HG03558 (cell line): ENCODE measurements at regions not wholly inside any gene's neighbourhood (a gene's known extent, or its start where the extent isn't known, plus 50 kb on each side); places are given as distances from the start of the nearest gene placed in this dataset.

ENCODE experiments used
- ATAC-seq: cut with Tn5 transposase; IDR thresholded peaks from one replicate; pipeline ENCODE4 v1.9.1; 2021; ENCODE audit warnings: moderate number of reproducible peaks; ENCODE audit not compliant: unreplicated experiment; ENCODE audit errors: extremely low read depth

DNA sequence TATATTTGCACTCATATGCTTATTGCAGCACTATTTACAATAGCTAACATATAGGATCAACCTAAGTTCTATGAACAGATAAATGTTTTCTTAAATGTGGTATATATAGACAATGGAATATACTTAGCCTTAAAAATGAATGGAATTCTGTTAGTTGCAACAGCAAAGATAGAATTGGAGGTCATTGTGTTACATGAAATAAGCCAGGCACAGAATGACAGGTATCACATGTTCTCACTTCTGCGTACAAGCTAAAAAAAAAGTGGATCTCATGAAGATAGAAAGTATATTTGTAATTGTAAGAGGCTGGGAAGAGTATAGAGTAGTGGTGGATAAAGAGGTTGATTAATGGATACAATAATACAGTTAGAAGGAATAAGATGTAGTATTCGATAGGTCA lies 255.5 kb upstream of the SETBP1 start:
- ATAC-seq, result no peak

- no peak for ATAC-seq
These were observed 243.1 kb upstream of the SETBP1 start for GRCh38 chr18:44437603-44438002.

GRCh38 chr18:44450226-44450625 lies 230.5 kb upstream of the SETBP1 start:
- ATAC-seq, result no peak

- no peak for ATAC-seq
These were observed 228.3 kb upstream of the SETBP1 start for GRCh38 chr18:44452346-44452745.

DNA sequence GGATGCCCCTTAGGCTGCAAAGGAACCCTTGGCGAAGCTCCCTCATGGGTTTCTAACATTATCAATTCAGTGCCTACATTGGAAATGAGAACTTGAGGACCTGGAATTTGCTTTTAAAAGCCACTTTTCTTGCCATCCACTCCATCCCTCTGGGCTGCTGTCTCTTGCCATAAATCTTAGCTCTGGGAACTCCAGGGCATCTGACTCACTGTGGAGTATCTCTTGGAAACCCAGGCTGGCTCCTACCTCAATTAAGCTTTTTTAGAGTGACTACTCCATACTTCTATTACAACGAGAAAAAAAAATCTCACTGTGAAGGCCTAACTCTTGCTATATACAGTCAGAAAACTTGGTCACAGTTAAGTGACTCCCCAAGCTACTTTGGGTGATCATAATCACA lies 227.2 kb upstream of the SETBP1 start:
- ATAC-seq, result no peak

DNA sequence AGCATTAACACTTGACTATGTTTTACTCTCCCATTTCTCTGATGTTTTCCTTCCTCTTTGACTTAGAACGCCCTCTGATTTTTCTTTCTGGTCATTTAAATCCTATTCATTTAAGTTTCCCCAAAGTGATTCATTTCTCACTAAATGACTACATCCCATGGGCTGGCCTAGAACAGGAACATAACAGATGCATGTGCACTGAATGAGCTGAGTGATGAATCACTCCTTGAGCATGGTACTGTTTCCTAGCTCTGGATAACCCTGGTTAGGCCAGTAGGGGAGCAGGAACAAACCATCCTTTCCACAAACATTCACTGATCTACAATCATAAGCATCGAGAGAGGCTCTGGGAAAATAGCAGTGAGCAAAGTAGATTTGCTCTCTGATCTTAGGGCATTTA lies 221.9 kb upstream of the SETBP1 start:
- no peak for ATAC-seq

- ATAC-seq, result no peak
These were observed 216.1 kb upstream of the SETBP1 start for GRCh38 chr18:44464398-44465180.

- no peak for ATAC-seq
These were observed 215.3 kb upstream of the SETBP1 start for GRCh38 chr18:44465381-44465841.

DNA sequence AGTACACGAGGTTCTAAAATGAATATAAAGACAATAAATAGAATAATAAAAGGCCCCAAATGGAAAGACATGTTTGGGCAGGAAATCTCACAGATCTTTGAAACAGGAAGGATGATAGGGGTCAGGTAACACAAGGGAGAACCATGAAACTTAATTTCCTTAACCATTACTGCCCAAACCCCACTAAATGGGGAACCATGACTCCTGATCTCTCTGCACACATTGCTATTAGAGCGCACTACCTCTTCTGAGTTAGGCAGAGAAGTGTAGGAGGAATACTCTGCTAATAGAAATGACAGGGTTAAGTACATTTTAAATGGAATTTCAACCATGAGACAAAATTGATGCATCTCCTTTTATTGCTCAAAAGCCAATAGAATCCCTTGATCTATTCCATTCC lies 213.7 kb upstream of the SETBP1 start:
- no peak for ATAC-seq

- ATAC-seq, result no peak
These were observed 213.0 kb upstream of the SETBP1 start for GRCh38 chr18:44467718-44468117.

GRCh38 chr18:44473394-44474066 lies 207.2 kb upstream of the SETBP1 start:
- ATAC-seq, result no peak

DNA sequence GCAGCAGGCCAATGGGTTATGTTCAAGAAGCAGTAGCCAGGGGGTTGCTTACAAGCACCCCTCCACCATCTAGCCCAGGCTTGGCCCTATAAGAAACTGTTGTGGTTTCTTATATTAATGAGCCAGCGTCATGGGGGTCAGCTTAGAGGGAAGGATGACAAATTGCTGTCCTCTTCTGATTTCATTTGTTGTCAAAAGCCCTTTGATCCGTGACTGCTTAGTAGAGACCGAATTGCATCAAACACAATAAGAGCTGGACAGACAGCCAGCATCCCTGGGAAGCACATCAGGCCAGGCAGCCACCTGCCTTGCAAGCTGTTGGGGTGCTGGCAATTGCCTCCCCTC lies 206.6 kb upstream of the SETBP1 start:
- no peak for ATAC-seq

GRCh38 chr18:44474591-44474990 lies 206.1 kb upstream of the SETBP1 start:
- no peak for ATAC-seq

DNA sequence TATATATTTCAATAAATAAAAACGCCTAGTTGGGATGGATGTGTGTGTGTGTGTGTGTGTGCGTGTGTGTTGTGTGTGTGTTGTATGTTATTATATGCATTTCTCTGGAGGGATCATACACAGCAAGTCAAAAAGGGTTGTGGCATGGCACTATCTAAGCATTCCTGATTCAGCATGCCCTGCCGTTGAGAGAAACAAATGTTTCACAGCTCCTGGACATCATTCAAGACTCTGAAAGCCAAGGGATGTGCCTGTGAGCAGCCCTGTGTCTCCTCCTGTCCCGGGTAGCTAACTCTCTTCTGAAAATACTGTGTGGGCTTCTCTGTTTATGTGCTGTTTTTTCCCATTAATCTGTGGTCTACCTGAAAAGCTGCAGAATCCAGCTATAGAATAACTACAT lies 197.9 kb upstream of the SETBP1 start:
- no peak for ATAC-seq

- no peak for ATAC-seq
These were observed 185.5 kb upstream of the SETBP1 start for GRCh38 chr18:44495151-44495550.

GRCh38 chr18:44497311-44497710 lies 183.4 kb upstream of the SETBP1 start:
- no peak for ATAC-seq

GRCh38 chr18:44497757-44498490 lies 182.8 kb upstream of the SETBP1 start:
- ATAC-seq, result no peak

DNA sequence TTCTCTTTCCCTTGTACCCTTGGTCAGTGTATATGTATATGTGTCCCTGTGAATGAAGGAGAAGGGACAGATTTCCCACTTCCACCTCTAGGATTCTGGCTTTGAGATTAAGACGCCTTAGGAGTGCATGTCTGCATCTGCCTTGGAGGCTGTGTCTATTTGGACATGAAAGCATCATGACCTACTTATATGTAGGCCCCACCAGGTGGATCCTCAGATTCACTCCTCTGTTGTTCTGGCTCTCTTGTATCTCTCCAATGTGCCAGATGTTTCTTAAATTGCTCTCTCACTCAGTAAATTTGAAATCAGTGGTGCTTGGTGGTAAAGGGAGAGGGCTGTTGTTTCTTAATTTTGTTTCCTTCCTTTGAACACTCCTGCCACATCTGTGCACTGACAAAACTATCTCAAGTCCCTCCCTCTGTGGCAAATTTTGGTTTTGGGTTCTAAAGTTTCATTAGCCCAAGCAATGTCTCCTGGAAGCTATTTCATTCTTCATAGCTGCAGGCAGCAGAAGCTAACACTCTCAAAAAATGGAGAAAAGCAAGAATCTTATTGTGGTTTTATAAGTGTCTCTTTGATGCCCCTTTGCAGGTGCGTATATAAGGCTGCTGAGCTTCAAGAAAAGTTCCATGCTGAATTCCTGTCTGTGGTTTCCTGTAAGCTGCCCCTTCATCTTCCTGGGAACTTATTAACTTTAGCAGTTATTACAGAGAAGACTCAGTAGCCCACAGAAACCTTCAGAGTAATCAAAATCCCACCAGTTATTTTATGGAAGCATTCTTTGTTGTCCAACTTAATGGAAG lies 179.7 kb upstream of the SETBP1 start:
- ATAC-seq, result no peak

DNA sequence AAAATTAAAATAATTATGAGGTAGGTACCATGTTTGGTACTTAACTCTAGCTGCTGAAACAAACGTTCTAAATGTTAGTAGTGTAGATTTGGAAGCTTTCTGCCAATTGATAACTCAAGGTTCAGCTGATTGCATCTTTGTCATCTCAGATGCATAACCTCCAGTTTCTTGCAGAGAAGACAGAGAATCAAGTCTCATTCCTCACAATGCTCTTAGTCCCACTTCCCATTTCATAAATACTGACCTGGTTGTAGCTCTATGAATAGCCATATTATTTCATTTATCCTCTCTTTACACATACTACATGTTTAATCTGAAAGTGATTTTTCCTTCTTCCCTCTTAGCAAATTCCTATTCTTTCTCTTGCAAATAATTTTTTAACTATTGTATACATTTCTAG lies 178.5 kb upstream of the SETBP1 start:
- no peak for ATAC-seq

GRCh38 chr18:44502790-44503189 lies 177.9 kb upstream of the SETBP1 start:
- ATAC-seq, result no peak
